H9 (cell line): ENCODE measurements at regions not wholly inside any gene's neighbourhood (a gene's known extent, or its start where the extent isn't known, plus 50 kb on each side); places are given as distances from the start of the nearest gene placed in this dataset.

Experiments
- DNase-seq: peaks from one replicate; pipeline ENCODE4 v3.0.0-alpha.2; 2017
- H2AFZ ChIP-seq: one replicate; pipeline ENCODE4 v1.6.1; 2013; ENCODE audit warnings: mild to moderate bottlenecking, low read length, control low read depth, moderate library complexity
- H2AK5ac ChIP-seq: 2 replicates; pipeline ENCODE4 v1.6.1; 2013; ENCODE audit warnings: low read length, control low read depth, mixed read lengths; ENCODE audit not compliant: insufficient read length
- H2BK120ac ChIP-seq: one replicate; pipeline ENCODE4 v1.6.1; 2013; ENCODE audit warnings: low read depth, mild to moderate bottlenecking, low read length, control low read depth, inconsistent platforms; ENCODE audit not compliant: poor library complexity, severe bottlenecking
- H2BK12ac ChIP-seq: 2 replicates; pipeline ENCODE4 v1.6.1; 2013; ENCODE audit warnings: low read length, control low read depth, mixed read lengths, low read depth; ENCODE audit not compliant: insufficient read length
- H2BK15ac ChIP-seq: 2 replicates; pipeline ENCODE4 v1.6.1; 2013; ENCODE audit warnings: low read depth, low read length, control low read depth
- H2BK20ac ChIP-seq: one replicate; pipeline ENCODE4 v1.6.1; 2013; ENCODE audit warnings: low read depth, mild to moderate bottlenecking, low read length, control low read depth, inconsistent platforms; ENCODE audit not compliant: poor library complexity, severe bottlenecking
- H2BK5ac ChIP-seq: 2 replicates; pipeline ENCODE4 v1.6.1; 2013; ENCODE audit warnings: low read length, control low read depth, mixed read lengths; ENCODE audit not compliant: insufficient read length
- H3K14ac ChIP-seq: 2 replicates; pipeline ENCODE4 v1.6.1; 2013; ENCODE audit warnings: low read length, control low read depth; ENCODE audit not compliant: insufficient read depth
- H3K18ac ChIP-seq: 2 replicates; pipeline ENCODE4 v1.6.1; 2013; ENCODE audit warnings: low read depth, mild to moderate bottlenecking, mixed read lengths, low read length, control low read depth; ENCODE audit not compliant: insufficient read length
- H3K23ac ChIP-seq: 2 replicates; pipeline ENCODE4 v1.6.1; 2013; ENCODE audit warnings: low read length, control low read depth, mixed read lengths, low read depth; ENCODE audit not compliant: insufficient read length
- H3K23me2 ChIP-seq: 2 replicates; pipeline ENCODE4 v1.6.1; 2013; ENCODE audit warnings: low read depth, mild to moderate bottlenecking, mixed read lengths, low read length, control low read depth; ENCODE audit not compliant: insufficient read length, poor library complexity, severe bottlenecking
- H3K27ac ChIP-seq: 2 replicates; pipeline ENCODE4 v1.5.1; 2013; ENCODE audit warnings: low read length, control low read depth, mixed read lengths, low read depth; ENCODE audit not compliant: insufficient read length
- H3K27me3 ChIP-seq: 2 replicates; pipeline ENCODE4 v1.6.1; 2013; ENCODE audit warnings: low read length, control low read depth, inconsistent platforms; ENCODE audit not compliant: insufficient read depth
- H3K4ac ChIP-seq: 2 replicates; pipeline ENCODE4 v1.6.1; 2013; ENCODE audit warnings: low read depth, mild to moderate bottlenecking, control low read depth, inconsistent platforms, low read length, moderate library complexity
- H3K4me1 ChIP-seq: 2 replicates; pipeline ENCODE4 v1.6.1; 2013; ENCODE audit warnings: low read length, control low read depth, inconsistent platforms; ENCODE audit not compliant: insufficient read depth
- H3K4me2 ChIP-seq: 2 replicates; pipeline ENCODE4 v1.6.1; 2013; ENCODE audit warnings: low read length, control low read depth, mixed read lengths; ENCODE audit not compliant: insufficient read length, insufficient read depth
- H3K56ac ChIP-seq: 2 replicates; pipeline ENCODE4 v1.6.1; 2013; ENCODE audit warnings: low read depth, mild to moderate bottlenecking, mixed read lengths, low read length, control low read depth; ENCODE audit not compliant: insufficient read length
- H3K79me1 ChIP-seq: 2 replicates; pipeline ENCODE4 v1.6.1; 2013; ENCODE audit warnings: low read depth, mild to moderate bottlenecking, moderate library complexity, low read length, control low read depth, inconsistent platforms; ENCODE audit not compliant: insufficient read depth, poor library complexity, severe bottlenecking
- H3K79me2 ChIP-seq: 2 replicates; pipeline ENCODE4 v1.6.1; 2013; ENCODE audit warnings: low read length, control low read depth, inconsistent platforms; ENCODE audit not compliant: insufficient read depth
- H3K9ac ChIP-seq: 2 replicates; pipeline ENCODE4 v1.6.1; 2013; ENCODE audit warnings: low read length, control low read depth, mixed read lengths; ENCODE audit not compliant: insufficient read length; ENCODE audit errors: extremely low read depth
- H3K9me3 ChIP-seq: one replicate; pipeline ENCODE4 v1.6.1; 2013; ENCODE audit warnings: low read depth, low read length, inconsistent platforms; ENCODE audit not compliant: control insufficient read depth
- H3T11ph ChIP-seq: one replicate; pipeline ENCODE4 v1.6.1; 2013; ENCODE audit warnings: mild to moderate bottlenecking, low read length, control low read depth, inconsistent platforms
- H4K20me1 ChIP-seq: one replicate; pipeline ENCODE4 v1.6.1; 2013; ENCODE audit not compliant: control insufficient read depth, insufficient read length, insufficient read depth
- H4K5ac ChIP-seq: 2 replicates; pipeline ENCODE4 v1.6.1; 2013; ENCODE audit warnings: low read depth, mild to moderate bottlenecking, mixed read lengths, low read length, control low read depth; ENCODE audit not compliant: insufficient read length
- H4K8ac ChIP-seq: replicated peaks from 2 replicates; pipeline ENCODE4 v1.6.1; 2013; ENCODE audit warnings: low read length, control low read depth, mixed read lengths, low read depth; ENCODE audit not compliant: insufficient read length
- H4K91ac ChIP-seq: 2 replicates; pipeline ENCODE4 v1.6.1; 2013; ENCODE audit warnings: low read depth, mild to moderate bottlenecking, moderate library complexity, mixed read lengths, low read length, control low read depth; ENCODE audit not compliant: insufficient read length
- H3K27ac Mint-ChIP-seq, 3 experiments: 2 replicates in 2 of 3; 3 replicates in 1 of 3; pipeline ENCODE4 v1.8.0; 2020 to 2021; ENCODE audit warnings: mixed read lengths in 3 of 3, mild to moderate bottlenecking in 1 of 3, moderate library complexity in 1 of 3
- H3K27me3 Mint-ChIP-seq: 2 replicates; pipeline ENCODE4 v1.8.0; 2021; ENCODE audit warnings: low read depth, mild to moderate bottlenecking, moderate library complexity, mixed read lengths
- H3K36me3 Mint-ChIP-seq, 3 experiments: 2 replicates in 2 of 3; 3 replicates in 1 of 3; pipeline ENCODE4 v1.8.0; 2020 to 2021; ENCODE audit warnings: low read depth in 3 of 3, mixed read lengths in 3 of 3; ENCODE audit not compliant: insufficient read depth in 1 of 3
- H3K4me1 Mint-ChIP-seq, 2 experiments: 2 replicates each; pipeline ENCODE4 v1.8.0; 2020; ENCODE audit warnings: mixed read lengths in 2 of 2
- H3K4me3 Mint-ChIP-seq, 2 experiments: 2 replicates in 1 of 2; 3 replicates in 1 of 2; pipeline ENCODE4 v1.8.0; 2020 to 2021; ENCODE audit warnings: mild to moderate bottlenecking in 2 of 2, mixed read lengths in 2 of 2, moderate library complexity in 1 of 2
- H3K9me3 Mint-ChIP-seq, 2 experiments: 2 replicates in 1 of 2; 3 replicates in 1 of 2; pipeline ENCODE4 v1.8.0; 2020; ENCODE audit warnings: mild to moderate bottlenecking in 2 of 2, mixed read lengths in 2 of 2, moderate library complexity in 1 of 2
- CTCF ChIP-seq: fragments of 200-600 bp; sonication (generic); conservative IDR thresholded peaks from 3 replicates; pipeline ENCODE4 v1.8.0; 2021; ENCODE audit warnings: antibody characterized with exemption, mild to moderate bottlenecking
- WGBS: extraction: QIAGEN DNeasy Blood & Tissue Kit; methylation state at CpG from one replicate; pipeline ENCODE4 v1.1.7; 2013; ENCODE audit warnings: missing lambda C conversion rate, low lambda C conversion rate, mixed read lengths; ENCODE audit not compliant: insufficient read length; ENCODE audit errors: extremely low coverage; 5-methylcytosine and 5-hydroxymethylcytosine counted together

- Histone ChIP-seq H2AK5ac (no peak overlapping the region), H3K23ac (no peak overlapping the region), H3K4me1 (no peaks in the 10 kb centered on the region), H4K91ac (no peak overlapping the region), H4K5ac (no peak overlapping the region), H3K23me2 (no peaks in the 10 kb centered on the region), H3K4me2 (no peak overlapping the region), H4K20me1 (no peaks in the 10 kb centered on the region), H3K9ac (no peak overlapping the region), H3K9me3 (no peaks in the 10 kb centered on the region), H3K79me2 (no peaks in the 10 kb centered on the region), H2BK12ac (no peak overlapping the region), H3K27me3 (no peaks in the 10 kb centered on the region), H2BK120ac (no peak overlapping the region), H2BK5ac (no peak overlapping the region), H2AFZ (no peak overlapping the region), H3T11ph (no peak overlapping the region), H3K27ac (no peak overlapping the region), H3K18ac (no peak overlapping the region), H2BK15ac (no peak overlapping the region), H3K56ac (no peak overlapping the region), H3K4ac (no peak overlapping the region), H3K14ac (no peak overlapping the region), H4K8ac (no peak overlapping the region), H3K79me1 (no peaks in the 10 kb centered on the region), H2BK20ac (no peak overlapping the region)
- Mint-ChIP-seq H3K9me3 (no peaks in the 10 kb centered on the region), H3K4me1 (peaks cover 0 to 6% of the 10 kb centered on the region in 2 experiments; a peak in 2 of 4 replicates), H3K4me3 (no peak overlapping the region), H3K27me3 (peaks cover 2% of the 10 kb centered on the region; the same call in 1 of the 2 replicates), H3K36me3 (no peaks in the 10 kb centered on the region), H3K27ac (no peak overlapping the region; a peak in 1 of 7 replicates)
- no peak for TF ChIP-seq CTCF
- DNase-seq, result no peak
- no CpG with 5 or more reads among the region's 10 CpGs for WGBS
Observed at GRCh38 chr20:60361761-60362395, 403.7 kb downstream of the CDH26 start.
